GM12878 (cell line): ENCODE measurements at regions not wholly inside any gene's neighbourhood (a gene's known extent, or its start where the extent isn't known, plus 50 kb on each side); places are given as distances from the start of the nearest gene placed in this dataset.

Source experiments
- ATAC-seq: fragments of 200-7000 bp; cut with Tn5 transposase; 3 replicates; pipeline ENCODE4 v1.9.1; 2020; ENCODE audit warnings: mild to moderate bottlenecking, moderate library complexity
- BruUV-seq: library from RNA; stranded (reverse); fragments of 400-500 nt; replicated peaks from 2 replicates; lab custom pipeline; 2021; lab: Mats Ljungman, UMichigan
- CTCF ChIA-PET: fragments of 300-600 bp; sonication (Branson Sonifier 250); formaldehyde crosslinking; extraction: SDS; loops from one replicate; lab custom pipeline; 2021; ENCODE audit warnings: inconsistent platforms; lab: Yijun Ruan, JAX
- POLR2A ChIA-PET: fragments of 350-600 bp; formaldehyde crosslinking; extraction: SDS; loops from one replicate; lab custom pipeline; 2021; ENCODE audit warnings: inconsistent platforms; lab: Charles Lee
- RAD21 ChIA-PET: fragments of 300-600 bp; sonication (Branson Sonifier 250); formaldehyde crosslinking; loops from one replicate; lab custom pipeline; 2023; ENCODE audit warnings: antibody characterized with exemption; ENCODE audit not compliant: unreplicated experiment; lab: Charles Lee
- SMC1A ChIA-PET: fragments of 300-600 bp; sonication (Branson Sonifier 250); formaldehyde crosslinking; loops from one replicate; lab custom pipeline; 2023; ENCODE audit not compliant: unreplicated experiment, uncharacterized antibody; lab: Charles Lee
- DNase-seq: peaks from one replicate; pipeline ENCODE4 v3.0.0-alpha.2; 2011; ENCODE audit warnings: low read depth, low spot score
- FAIRE-seq: peaks from 3 replicates; lab custom pipeline; 2011; peaks lifted over from hg19 to GRCh38; lab: Jason Lieb, UNC
- H2AFZ ChIP-seq: 2 replicates; pipeline ENCODE4 v1.6.0; 2011; ENCODE audit warnings: low read depth, low read length, control low read depth; ENCODE audit not compliant: control insufficient read depth
- H3K27ac ChIP-seq: 2 replicates; pipeline ENCODE4 v1.5.1; 2011; ENCODE audit warnings: control low read depth; ENCODE audit not compliant: control insufficient read depth, insufficient read depth
- H3K27me3 ChIP-seq, 2 experiments: replicated peaks in 1 of 2; 2 replicates each; pipeline versions ENCODE4 v1.6.0 to v1.6.1; 2011; ENCODE audit warnings: low read length in 1 of 2; ENCODE audit not compliant: control insufficient read depth in 2 of 2, insufficient read depth in 2 of 2
- H3K36me3 ChIP-seq, 2 experiments: 2 replicates each; pipeline ENCODE4 v1.5.1; 2011; ENCODE audit warnings: low read length in 1 of 2; ENCODE audit not compliant: control insufficient read depth in 2 of 2, insufficient read depth in 2 of 2
- H3K4me1 ChIP-seq: 2 replicates; pipeline ENCODE4 v1.6.1; 2011; ENCODE audit warnings: mild to moderate bottlenecking, low read length, moderate library complexity, mixed read lengths; ENCODE audit not compliant: control insufficient read depth, insufficient read depth
- H3K4me2 ChIP-seq: 2 replicates; pipeline ENCODE4 v1.6.0; 2011; ENCODE audit warnings: control low read depth; ENCODE audit not compliant: control insufficient read depth, insufficient read depth
- H3K4me3 ChIP-seq: fragments of 200-600 bp; sonication (generic); 2 replicates; pipeline ENCODE4 v1.5.1; 2016
- H3K79me2 ChIP-seq: 2 replicates; pipeline ENCODE4 v1.6.0; 2011; ENCODE audit warnings: low read length; ENCODE audit not compliant: control insufficient read depth, insufficient read depth
- H3K9ac ChIP-seq: 2 replicates; pipeline ENCODE4 v1.8.0; 2011; ENCODE audit warnings: low read length, control low read depth, mixed read lengths; ENCODE audit not compliant: control insufficient read depth, insufficient read depth
- H3K9me3 ChIP-seq: replicated peaks from 3 replicates; pipeline ENCODE4 v1.5.1; 2011; ENCODE audit warnings: mild to moderate bottlenecking, low read length; ENCODE audit not compliant: control insufficient read depth, insufficient read depth
- H4K20me1 ChIP-seq: 2 replicates; pipeline ENCODE4 v1.6.0; 2011; ENCODE audit not compliant: control insufficient read depth, insufficient read depth
- BMI1 ChIP-seq: fragments of 450-650 bp; IDR thresholded peaks from 2 replicates; pipeline ENCODE4 v1.6.1; 2016; ENCODE audit warnings: mild to moderate bottlenecking, moderate library complexity, borderline replicate concordance
- KLF5 ChIP-seq: fragments of 450-650 bp; IDR thresholded peaks from 2 replicates; pipeline ENCODE4 v1.6.1; 2014; ENCODE audit warnings: mild to moderate bottlenecking; ENCODE audit not compliant: partially characterized antibody
- STAT3 ChIP-seq: IDR thresholded peaks from 2 replicates; pipeline ENCODE4 v1.6.1; 2011; ENCODE audit warnings: low read depth, low read length, improper control_type of control experiment
- TARDBP ChIP-seq: IDR thresholded peaks from 2 replicates; pipeline ENCODE4 v1.6.1; 2016; ENCODE audit warnings: borderline replicate concordance
- ZNF274 ChIP-seq: IDR thresholded peaks from one replicate; pipeline ENCODE4 v1.8.0; 2011; ENCODE audit not compliant: insufficient read length, insufficient read depth
- ZSCAN29 ChIP-seq: fragments of 450-650 bp; IDR thresholded peaks from 2 replicates; pipeline ENCODE4 v1.6.1; 2017; ENCODE audit warnings: mild to moderate bottlenecking, moderate library complexity
- WGBS: methylation state at CpG from one replicate; pipeline ENCODE4 v1.1.6; 2016; ENCODE audit warnings: low lambda C conversion rate; ENCODE audit not compliant: insufficient replicate concordance, insufficient coverage; ENCODE audit errors: missing lambda C conversion rate; 5-methylcytosine and 5-hydroxymethylcytosine counted together
- in situ Hi-C: fragments of 300-500 bp; cut with MboI; formaldehyde crosslinking; loops from 9 replicates; pipeline ENCODE4 v1.14.3; 2018; ENCODE audit warnings: mixed read lengths
- intact Hi-C: fragments of 100-400 bp; cut with micrococcal nuclease; formaldehyde crosslinking; loops from one replicate; pipeline ENCODE4 v1.14.2; 2022; ENCODE audit not compliant: unreplicated experiment
- TF ChIP-seq, protein P1 (sequence below): fragments of 450-650 bp; formaldehyde crosslinking; IDR thresholded peaks from 2 replicates; pipeline ENCODE4 v1.4.0; 2022; ENCODE audit warnings: mild to moderate bottlenecking, moderate library complexity
- TF ChIP-seq, protein P2 (sequence below): fragments of 450-650 bp; formaldehyde crosslinking; IDR thresholded peaks from 2 replicates; pipeline ENCODE4 v1.5.0; 2022; ENCODE audit warnings: mild to moderate bottlenecking, missing genetic modification characterization

DNA sequence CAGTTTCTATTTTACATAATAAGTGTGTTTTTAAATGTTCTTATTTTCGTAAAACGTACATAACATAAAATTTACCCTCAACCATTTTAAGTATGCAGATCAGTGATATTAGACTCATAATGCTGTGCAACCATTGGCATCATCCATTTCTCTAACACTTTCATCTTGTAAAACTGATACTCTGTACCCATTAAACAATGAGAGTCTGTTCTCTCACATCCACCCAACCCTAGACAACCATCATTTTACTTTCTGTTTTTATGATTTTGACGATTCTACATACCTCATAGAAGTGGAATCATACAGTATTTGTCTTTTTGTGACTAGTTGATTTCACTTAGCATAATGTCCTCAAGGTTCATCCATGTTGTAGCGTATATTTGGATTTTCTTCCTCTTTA lies 140.4 kb downstream of the TINAG start:
- ChIA-PET RAD21 (no interaction called here), SMC1A (interaction anchor here (0.7 kb wide), 1 partner anchor 15 kb away, joined by 3 read pairs; no protein-coding TSS in a partner anchor), POLR2A (no interaction called here), CTCF (no interaction called here)
- no peak overlapping the region for H2AFZ ChIP-seq
- in situ Hi-C loops (no loop called here), intact Hi-C loops (no loop called here)
- H3K4me2 ChIP-seq = no peak overlapping the region
- no peaks in the 10 kb centered on the region for H3K36me3 ChIP-seq
- H3K9ac ChIP-seq = no peak overlapping the region
- no peak for FAIRE-seq
- H4K20me1 ChIP-seq = no peaks in the 10 kb centered on the region
- H3K4me1 ChIP-seq = no peaks in the 10 kb centered on the region
- no TSS peak for BruUV-seq
- no peaks in the 10 kb centered on the region for H3K79me2 ChIP-seq
- DNase-seq = no peak
- no peak for ATAC-seq
- H3K27ac ChIP-seq = no peak overlapping the region
- no peaks in the 10 kb centered on the region for H3K9me3 ChIP-seq
- H3K4me3 ChIP-seq = no peak overlapping the region
- H3K27me3 ChIP-seq = no peaks in the 10 kb centered on the region
- 0% methylated on average over 4 of the region's 4 CpGs for WGBS
- no peak for TF ChIP-seq TARDBP
- TF ChIP-seq ZSCAN29 = no peak
- no peak for TF ChIP-seq KLF5
- TF ChIP-seq ZNF274 = no peak
- TF ChIP-seq, protein P1, sequence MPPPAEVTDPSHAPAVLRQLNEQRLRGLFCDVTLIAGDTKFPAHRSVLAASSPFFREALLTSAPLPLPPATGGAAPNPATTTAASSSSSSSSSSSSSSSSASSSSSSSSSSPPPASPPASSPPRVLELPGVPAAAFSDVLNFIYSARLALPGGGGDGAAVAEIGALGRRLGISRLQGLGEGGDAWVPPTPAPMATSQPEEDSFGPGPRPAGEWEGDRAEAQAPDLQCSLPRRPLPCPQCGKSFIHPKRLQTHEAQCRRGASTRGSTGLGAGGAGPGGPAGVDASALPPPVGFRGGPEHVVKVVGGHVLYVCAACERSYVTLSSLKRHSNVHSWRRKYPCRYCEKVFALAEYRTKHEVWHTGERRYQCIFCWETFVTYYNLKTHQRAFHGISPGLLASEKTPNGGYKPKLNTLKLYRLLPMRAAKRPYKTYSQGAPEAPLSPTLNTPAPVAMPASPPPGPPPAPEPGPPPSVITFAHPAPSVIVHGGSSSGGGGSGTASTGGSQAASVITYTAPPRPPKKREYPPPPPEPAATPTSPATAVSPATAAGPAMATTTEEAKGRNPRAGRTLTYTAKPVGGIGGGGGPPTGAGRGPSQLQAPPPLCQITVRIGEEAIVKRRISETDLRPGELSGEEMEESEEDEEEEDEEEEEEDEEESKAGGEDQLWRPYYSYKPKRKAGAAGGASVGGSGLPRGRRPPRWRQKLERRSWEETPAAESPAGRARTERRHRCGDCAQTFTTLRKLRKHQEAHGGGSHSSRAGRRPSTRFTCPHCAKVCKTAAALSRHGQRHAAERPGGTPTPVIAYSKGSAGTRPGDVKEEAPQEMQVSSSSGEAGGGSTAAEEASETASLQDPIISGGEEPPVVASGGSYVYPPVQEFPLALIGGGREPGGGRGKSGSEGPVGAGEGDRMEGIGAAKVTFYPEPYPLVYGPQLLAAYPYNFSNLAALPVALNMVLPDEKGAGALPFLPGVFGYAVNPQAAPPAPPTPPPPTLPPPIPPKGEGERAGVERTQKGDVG (CRISPR knock-in tag) = no peak
- no peak for TF ChIP-seq BMI1
- no peak for TF ChIP-seq STAT3
- TF ChIP-seq, protein P2, sequence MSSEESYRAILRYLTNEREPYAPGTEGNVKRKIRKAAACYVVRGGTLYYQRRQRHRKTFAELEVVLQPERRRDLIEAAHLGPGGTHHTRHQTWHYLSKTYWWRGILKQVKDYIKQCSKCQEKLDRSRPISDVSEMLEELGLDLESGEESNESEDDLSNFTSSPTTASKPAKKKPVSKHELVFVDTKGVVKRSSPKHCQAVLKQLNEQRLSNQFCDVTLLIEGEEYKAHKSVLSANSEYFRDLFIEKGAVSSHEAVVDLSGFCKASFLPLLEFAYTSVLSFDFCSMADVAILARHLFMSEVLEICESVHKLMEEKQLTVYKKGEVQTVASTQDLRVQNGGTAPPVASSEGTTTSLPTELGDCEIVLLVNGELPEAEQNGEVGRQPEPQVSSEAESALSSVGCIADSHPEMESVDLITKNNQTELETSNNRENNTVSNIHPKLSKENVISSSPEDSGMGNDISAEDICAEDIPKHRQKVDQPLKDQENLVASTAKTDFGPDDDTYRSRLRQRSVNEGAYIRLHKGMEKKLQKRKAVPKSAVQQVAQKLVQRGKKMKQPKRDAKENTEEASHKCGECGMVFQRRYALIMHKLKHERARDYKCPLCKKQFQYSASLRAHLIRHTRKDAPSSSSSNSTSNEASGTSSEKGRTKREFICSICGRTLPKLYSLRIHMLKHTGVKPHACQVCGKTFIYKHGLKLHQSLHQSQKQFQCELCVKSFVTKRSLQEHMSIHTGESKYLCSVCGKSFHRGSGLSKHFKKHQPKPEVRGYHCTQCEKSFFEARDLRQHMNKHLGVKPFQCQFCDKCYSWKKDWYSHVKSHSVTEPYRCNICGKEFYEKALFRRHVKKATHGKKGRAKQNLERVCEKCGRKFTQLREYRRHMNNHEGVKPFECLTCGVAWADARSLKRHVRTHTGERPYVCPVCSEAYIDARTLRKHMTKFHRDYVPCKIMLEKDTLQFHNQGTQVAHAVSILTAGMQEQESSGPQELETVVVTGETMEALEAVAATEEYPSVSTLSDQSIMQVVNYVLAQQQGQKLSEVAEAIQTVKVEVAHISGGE (CRISPR knock-in tag) = no peak
- TF ChIP-seq, all 136 proteins: peak for 0
